OCI-LY1 (cell line): ENCODE measurements at regions not wholly inside any gene's neighbourhood (a gene's known extent, or its start where the extent isn't known, plus 50 kb on each side); places are given as distances from the start of the nearest gene placed in this dataset.

ENCODE experiments used
- CTCF ChIP-seq: fragments of 200-600 bp; sonication (generic), shearing (Covaris generic); IDR thresholded peaks from 2 replicates; pipeline ENCODE4 v1.5.1; 2017; ENCODE audit warnings: mild to moderate bottlenecking, antibody characterized with exemption, low read length, moderate library complexity, mixed read lengths
- EZH2 ChIP-seq: fragments of 200-600 bp; sonication (generic), shearing (Covaris generic); IDR thresholded peaks from 2 replicates; pipeline ENCODE4 v1.8.0; 2017; ENCODE audit warnings: borderline replicate concordance, mixed run types, mild to moderate bottlenecking, antibody characterized with exemption, low read length, moderate library complexity, mixed read lengths

- TF ChIP-seq CTCF (no peak), EZH2 (no peak)
Measured at GRCh38 chr10:35887685-35888084, 245.6 kb upstream of the FZD8 start.
